GM21367 (cell line): ENCODE measurements at regions not wholly inside any gene's neighbourhood (a gene's known extent, or its start where the extent isn't known, plus 50 kb on each side); places are given as distances from the start of the nearest gene placed in this dataset.
"Not testable (repeated sequence)": the region's sequence is repeated elsewhere in the genome, so short reads cannot be mapped to it uniquely, and the experiment has no call there.

ENCODE experiments used
- ATAC-seq: cut with Tn5 transposase; IDR thresholded peaks from one replicate; pipeline ENCODE4 v1.9.1; 2021; ENCODE audit not compliant: unreplicated experiment

DNA sequence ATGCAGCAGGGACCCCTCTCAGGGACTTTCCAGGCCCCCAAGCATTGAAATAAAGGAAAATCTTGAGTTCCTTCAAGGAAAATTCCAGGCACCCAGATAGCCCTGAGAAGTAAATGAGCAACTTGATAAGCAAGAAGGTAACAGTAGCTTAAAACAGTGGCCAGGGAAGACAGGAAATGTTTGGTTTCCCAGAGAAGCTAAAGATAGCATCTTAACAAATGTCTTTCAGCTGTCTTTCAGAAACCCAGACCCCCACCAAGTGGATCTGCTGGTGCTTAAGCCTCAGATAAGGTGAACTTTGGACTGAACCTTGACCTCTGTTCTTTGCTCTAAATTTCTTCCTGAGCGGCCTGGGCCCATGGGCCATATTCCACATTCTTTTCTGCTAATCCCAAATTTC is 117.8 kb upstream of the CST7 start:
- no peak for ATAC-seq

DNA sequence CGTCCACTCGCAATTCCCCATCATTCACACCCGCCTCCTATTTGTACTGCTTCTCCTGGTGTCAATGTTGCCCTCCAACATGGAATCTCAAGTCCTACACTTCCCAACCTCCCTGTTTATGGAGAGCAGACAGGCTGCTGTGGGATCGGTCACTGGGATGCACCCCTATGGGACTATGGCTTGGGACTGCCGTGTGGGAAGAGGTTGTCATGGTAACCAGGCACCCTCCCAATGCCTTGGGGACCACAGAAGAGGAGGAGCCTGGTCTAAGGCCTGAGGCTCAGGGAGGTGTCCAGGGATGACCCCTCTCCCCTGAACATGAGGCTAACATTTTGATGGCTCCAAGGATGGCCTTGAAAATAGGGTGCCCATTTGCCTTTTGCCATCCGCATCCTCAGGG is 116.6 kb upstream of the CST7 start:
- no peak for ATAC-seq

DNA sequence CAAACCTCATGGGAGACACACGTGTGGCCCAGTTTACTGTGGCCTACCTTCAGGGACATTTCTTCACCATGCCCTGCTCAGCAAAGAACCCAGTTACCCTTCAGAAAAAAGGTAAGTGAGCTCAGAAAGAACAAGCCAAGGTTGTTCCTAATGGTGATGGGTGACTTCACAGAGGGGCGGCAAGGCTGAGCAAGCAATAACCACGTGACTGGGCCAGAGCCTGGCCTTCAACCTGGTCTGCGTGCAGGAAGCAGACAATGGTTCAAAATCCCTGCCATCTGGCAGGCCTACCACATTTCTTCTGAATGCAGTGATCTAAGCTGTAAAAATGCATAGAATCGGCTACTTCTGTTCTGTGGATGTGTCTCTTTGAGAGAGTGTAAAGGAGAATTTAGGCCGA is 115.5 kb upstream of the CST7 start:
- ATAC-seq = no peak

DNA sequence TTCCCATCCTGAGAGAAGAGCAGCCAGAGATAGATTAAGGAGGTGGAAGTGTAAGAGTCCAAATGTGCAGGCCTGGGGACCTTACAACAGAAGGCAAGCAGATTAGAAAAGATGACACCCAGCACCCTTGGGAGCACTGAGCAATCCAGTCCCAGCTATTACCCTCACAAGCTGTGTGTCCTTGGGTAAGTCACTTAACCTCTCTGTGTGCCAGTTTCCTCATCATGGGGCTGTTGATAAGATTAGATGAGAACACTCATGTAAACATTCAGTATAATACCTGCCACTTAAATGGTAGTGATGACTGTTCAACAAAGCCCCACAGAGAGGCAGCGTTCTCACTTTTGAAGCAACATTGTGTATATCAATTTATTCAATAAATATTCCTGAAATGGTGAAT is 114.8 kb upstream of the CST7 start:
- ATAC-seq = no peak

DNA sequence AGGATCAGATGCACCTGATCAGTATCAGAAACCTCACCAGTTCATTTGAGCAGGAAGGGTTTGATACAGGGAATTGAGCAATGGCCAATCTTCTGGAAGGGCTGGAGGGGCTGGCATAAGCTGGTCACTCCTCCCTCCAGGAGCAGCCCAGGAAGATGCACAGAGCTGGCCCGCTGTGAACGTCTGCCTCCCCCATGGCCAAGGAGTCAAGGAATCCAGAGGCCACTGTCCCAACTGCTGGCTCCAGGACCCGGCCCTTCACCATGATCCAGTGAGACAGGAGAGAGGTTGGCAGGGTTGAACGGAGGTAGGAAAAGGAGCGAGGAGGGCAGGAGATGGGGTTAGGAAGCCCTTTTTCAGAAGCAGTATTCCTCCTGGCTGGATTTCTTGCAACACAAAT is 113.9 kb upstream of the CST7 start:
- ATAC-seq = no peak

DNA sequence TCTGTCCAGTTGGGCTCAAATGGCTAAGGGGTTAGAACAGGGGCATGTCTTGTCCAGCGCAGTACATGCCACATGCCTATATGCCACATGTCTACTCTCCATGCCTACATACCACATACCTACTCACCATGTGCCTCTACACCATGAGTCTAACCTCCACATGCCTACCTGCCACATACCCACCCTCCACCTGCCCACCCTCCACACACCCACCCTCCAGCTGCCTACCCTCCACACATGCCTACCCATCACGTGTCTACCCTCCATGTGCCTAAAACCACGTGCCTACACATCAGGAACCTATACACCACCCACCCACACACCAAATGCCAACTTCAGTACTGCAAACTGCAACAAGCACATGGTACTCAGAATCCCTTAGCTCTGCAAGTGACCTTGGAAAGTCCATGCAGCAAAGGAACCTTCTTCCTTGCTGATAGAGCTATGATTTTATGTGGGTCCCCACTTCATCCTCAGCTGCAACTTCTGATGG is 113.0 kb upstream of the CST7 start:
- ATAC-seq = no peak

DNA sequence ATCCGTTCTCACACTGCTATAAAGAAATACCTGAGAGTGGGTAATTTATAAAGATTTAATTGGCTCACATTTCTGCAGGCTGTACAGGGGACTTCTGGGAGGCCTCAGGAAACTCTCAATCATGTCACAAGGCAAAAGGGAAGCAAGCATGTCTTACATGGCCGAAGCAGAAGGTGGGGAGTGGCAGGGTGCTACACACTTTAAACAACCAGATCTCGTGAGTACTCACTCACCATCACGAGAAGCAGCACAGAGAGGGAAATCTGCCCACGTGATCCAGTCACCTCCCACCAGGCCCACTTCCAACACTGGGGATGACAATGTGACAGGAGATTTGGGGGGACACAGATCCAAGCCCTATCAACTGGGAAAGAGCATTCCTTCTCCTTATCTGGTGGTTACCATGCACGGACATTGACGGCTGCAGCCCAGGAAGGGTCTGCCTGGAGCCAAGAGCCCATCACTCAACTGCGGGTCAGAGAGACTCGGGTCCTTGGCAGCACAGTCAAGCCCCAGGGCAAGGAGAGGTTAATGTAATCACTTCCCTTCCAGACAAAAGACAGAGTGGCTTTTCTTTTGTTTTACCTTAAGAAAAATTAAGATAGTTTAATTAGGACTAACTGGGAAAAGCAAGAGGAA is 112.3 kb upstream of the CST7 start:
- ATAC-seq = no peak

DNA sequence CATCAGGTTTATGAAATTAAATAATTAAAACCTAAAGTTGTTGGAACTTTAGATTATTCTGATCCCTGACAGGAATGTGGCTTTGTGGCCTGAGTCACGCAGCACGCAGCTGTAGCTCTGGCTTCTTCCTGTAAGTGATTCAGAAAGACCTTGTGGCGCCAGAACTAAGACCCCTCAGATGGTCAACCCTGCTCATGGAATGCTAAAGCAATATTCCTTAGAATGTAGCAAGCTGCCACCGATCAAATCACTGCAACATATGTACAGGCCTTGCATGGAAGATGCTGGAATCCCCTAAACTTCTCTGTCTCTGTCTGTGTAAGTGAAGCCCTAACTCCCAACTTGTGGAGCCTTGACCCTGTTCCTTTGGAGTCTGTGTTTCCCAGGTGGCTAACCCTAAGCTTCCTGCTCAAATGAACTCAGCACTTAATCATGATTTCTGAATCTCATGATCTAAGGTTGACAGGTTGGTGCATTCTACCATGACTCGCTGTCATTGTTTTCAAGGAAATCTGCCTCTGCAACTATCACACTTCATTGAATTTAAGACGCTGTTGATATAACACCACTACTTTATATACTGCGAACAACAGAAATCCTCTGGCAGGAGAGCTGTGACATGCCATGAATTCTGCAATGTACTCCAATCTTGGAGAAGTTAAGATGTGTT is 111.2 kb upstream of the CST7 start:
- ATAC-seq = no peak

DNA sequence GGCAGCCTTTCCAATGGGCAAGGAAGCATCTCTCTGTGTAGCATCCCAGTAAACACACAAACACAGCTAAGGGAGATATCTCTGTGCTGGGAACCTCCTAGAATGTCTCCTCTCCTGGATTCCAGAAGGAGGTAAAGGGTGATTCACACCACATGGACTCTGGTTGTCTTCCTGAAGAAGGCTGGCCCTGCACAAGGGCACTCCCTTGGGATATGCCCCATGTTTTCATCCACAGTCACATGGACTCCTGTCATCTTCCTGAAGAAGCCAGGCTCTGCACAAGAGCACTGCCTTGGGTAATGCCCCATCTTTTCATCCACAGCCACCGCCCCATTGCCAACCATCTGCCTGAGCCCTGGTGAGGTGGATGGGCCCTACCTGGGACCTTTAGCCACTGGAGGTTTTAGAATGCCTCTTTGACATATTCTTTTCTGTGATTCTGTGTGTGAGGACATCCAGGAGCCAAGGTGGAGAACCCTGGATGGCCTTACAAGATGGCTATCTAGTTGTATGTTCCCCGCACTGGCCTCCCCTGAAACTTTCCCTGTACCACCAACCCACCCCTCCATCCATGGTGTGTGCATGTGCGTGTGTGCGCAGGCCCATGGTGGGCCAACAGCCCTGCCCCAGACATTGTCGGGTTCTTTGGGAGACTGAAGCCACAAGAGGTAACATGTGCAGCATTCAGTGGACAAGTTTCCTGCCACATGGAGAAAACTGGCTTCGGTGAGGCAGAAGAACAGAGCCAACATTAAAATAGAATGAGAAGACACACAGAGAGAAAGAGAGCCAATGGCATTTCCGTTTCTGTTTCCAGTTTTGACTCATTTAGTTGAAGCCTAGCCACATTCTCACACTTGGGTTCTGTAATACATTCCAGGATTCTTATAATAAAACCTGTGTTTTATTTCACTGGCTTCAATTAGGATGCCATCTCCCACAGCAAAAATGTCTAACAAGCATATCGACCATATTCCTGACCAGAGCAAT is 110.2 kb upstream of the CST7 start:
- no peak for ATAC-seq

DNA sequence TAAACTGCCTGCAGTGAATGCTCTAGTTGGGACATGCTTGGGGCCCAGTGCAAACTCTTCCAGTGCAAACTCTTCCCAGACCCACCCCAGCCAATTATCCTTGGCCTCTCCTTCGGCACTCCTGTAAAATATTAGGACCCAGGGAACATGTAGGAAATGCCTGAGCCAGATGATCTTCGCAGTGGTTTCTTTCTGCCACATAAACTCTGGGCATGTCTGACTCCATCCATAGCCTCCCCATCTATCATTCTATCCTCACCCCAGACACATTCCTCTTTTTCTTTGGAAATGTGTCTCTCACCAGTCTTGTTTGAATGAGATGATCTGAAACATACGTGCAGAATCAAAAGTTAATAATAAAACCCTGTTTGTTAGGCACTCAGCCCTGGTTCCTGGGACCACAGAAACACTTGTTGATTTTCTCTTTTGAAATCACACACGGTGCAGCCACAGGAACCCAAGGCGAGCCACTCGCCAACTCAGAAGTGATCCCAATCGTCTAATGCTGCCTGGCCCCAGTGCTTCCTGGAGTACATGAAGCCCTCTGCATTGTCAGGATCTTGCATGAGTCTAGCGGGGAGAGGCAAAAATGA is 108.9 kb upstream of the CST7 start:
- no peak for ATAC-seq

DNA sequence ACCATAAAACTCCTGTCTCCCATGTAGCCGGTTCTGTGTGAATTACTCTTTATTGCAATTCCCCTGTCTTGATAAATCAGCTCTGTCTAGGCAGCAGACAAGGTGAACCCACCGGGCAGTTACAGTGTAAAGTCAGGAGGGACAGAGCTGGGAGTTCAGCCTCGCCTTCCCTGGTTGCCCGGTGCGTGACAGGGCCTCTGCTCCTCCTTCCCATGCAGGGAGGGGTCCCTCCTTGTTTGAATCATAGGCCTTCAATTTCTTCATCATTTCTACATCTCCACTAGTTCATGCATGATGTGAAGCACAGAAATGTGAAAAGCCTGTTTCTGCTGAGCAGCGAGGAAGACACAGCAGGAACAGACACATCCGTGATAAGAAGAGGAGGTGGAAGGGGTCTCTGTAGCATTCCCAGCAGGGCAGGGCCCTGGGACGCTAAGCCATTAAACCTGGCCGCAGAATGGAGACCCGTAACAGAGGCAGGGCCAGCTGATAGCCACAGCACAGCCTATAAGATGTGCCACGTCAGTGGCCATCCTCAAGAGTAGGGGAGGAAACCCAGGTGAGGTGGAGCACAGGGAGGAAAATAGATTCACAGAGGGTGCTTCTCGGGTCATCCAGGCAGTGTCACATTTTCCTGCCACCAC is 106.7 kb upstream of the CST7 start:
- no peak for ATAC-seq

DNA sequence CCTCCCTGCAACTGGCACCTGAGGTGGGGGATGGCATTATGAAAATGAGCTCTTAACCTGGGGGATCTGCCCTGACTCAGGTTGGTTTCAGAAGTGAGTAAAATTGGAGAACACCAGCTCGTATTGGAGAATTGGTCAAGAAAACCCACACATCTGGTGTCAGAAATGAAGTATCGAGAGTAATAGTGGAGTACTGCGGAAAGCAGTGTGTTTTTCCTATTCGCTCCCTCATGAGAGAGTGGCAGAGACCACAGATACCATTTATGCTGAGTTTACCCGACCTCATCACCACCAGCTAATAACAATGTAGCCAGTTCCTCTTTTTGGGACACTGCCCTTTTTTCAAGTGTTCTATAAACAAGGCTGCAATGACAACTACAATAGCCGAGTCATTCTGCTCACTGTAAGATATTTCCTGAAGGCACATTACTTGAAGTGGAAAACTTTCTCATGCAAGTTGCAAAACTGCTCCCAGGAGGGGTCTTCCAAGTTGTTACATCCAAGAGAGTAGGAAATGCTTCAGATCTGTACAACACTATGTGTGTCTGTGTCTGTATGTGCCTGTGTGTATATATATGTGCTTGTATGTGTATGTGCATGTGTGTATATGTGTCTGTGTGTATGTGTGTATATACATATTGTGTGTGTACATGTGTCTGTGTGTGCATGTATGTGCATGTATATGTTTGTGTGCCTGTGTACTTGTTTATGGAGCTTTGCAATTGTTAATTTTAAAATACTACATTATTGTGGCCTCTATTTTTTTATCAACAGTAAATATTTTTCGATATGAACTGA is 106.0 kb upstream of the CST7 start:
- peak; percentile 91 for ATAC-seq

DNA sequence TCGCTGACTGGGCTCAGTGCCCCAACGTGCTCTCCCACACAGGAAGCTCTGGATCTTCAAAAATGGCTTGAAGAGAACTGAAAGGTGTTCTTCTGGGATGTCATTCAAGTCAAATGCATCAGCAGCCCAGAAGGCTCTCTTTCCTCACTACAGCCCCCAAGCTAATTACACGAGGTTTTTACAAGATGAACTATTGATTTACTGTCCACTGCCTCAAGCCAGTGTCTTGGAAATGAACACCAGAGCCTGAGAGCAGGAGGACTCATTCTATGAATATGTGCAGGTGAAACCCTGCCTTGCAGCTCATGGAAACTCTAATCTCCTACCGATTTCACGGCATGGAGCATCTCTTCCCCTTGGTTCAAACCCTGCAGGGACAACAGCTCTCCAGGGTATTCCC is 98.9 kb upstream of the CST7 start:
- ATAC-seq = no peak

DNA sequence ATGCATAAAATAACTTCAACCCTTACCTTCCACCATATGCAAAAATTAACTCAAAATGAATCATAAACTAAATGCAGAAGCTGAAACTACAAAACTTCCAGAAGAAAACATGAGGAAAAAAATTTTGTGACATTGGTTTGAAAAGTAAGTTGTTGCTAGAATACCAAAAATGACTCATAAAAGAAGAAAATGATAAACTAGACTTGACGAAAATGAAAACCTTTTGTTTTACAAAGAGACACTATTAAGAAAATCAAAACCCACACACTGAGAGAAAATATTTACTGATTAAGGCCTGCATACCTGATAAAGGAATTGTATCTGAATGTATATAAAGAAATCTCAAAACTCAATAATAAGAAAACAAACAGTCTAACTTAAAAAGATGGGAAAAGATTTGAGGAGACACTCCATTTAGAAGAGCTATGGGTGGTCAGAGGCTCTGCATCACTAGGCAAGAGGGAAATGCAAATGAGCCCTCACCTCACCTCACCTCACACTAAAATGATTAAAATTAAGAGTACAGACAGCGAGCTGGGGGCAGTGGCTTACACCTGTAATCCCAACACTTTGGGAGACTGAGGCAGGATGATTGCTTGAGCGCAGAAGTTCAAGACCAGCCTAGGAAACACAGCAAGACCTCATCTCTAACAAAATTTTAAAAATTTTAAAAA is 97.6 kb upstream of the CST7 start:
- no peak for ATAC-seq

DNA sequence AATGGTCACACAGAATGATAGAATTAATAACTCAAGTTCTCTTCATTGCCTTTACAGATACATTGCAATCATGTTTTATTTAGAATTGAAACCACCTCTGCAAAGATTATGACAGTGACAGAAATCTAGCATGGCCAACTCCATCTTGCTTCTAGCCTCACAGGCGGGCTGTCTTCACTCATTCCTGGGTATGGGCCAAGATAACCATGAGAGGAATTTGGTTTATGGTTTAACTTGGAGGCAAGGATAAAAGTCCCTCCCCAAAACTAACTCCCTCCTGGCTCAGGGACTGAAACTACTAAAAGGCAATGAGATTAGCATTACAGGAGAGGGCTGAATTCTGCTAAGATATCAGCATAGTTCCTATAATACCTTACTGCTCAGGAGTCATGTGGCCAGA is 95.2 kb upstream of the CST7 start:
- ATAC-seq = no peak

DNA sequence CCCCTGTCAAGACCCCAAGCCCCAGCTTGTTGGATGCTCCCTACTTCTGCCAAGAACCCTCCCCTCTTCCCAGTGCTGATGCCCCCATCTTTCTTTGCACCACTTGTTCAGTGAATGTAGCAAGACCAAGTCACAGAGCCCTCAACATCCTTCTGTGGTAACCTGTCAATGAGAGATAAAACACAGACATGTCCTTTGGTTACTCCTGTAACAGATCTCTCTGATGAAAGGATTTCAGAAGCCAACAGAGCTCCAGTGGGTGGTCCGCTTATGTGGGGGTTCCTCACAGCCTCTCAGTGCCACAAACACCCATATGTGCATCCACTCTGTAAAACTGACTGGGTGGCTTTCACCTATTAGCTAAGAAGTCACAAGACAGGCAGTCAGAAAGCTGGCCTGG is 93.2 kb upstream of the CST7 start:
- no peak for ATAC-seq

DNA sequence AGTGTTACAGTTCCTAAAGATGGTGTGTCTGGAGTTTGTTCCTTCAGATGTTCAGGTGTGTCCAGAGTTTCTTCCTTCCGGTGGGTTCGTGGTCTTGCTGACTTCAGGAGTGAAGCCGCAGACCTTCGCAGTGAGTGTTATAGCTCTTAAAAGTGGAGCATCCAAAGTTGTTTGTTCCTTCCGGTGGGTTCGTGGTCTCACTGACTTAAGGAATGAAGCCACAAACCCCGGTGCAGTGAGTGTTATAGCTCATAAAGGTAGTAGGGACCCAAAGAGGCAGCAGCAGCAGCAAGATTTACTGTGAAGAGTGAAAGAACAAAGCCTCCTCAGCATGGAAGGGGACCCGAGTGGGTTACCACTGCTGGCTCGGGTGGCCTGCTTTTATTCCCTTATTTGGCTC is 90.6 kb upstream of the CST7 start:
- not testable (repeated sequence) for ATAC-seq

DNA sequence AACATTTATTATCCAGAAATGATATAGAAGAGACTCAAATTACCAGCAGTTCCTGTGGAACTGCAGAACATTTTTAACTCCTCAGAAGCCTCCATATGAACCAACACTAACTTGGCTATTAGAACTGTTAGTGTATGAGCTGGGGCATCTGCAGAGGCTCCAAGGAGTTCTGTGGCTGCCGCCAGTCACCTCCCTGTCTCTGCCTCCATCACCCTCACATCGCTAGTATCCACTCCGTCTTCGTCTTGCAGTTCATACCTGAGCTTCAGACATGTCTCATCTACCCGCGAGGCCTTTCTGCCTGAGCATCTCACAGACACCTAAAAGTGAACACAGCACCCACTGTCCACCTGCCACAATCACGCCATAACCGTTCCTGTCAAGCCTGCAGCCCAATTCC is 89.5 kb upstream of the CST7 start:
- no peak for ATAC-seq

DNA sequence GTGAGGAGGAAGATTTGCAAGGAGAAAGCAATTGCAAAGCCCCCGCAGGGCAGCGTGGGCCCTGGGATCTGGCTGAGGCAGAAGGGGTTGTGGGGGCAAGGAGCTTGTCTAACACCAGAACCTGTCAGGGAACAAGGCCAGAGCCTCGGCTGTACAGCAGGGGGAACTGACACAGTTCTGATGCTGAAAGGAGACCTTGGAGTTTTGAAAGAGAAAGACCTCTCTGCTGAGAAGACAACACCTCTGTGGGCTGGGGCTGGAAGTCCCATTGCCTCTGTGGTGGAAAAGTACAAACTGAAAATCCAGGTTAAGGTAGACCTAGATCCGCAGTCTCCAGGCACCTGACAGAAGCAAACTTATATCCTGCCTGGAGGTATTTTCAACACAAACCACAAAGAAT is 86.9 kb upstream of the CST7 start:
- ATAC-seq = no peak

DNA sequence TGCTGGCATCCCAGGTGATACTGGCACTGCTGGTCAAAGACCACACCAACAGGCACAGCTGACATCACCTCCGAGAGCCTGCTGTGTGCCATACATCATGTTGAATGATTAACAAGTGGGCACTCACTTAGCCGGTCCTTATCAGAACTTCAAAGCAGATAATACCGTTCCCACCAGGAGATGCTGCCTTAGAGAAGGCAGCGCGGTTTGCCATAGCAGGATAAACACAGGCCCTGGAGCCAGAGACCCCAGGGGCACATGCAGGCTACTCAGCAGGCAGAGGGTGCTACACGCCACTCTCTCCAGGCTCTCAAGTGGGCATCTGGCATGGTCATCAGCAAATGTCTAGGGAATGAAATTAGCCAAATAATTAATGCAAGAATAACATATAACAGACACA is 86.5 kb upstream of the CST7 start:
- ATAC-seq = no peak
